GM20000 (cell line): ENCODE measurements at regions not wholly inside any gene's neighbourhood (a gene's known extent, or its start where the extent isn't known, plus 50 kb on each side); places are given as distances from the start of the nearest gene placed in this dataset.

Source experiments
- DNase-seq: peaks from one replicate; pipeline ENCODE4 v3.0.0; 2012; ENCODE audit warnings: low spot score
- CTCF ChIP-seq: IDR thresholded peaks from 2 replicates; pipeline ENCODE4 v1.5.1; 2012; ENCODE audit warnings: mild to moderate bottlenecking, control low read depth; ENCODE audit errors: extremely low read depth, missing control alignments

DNA sequence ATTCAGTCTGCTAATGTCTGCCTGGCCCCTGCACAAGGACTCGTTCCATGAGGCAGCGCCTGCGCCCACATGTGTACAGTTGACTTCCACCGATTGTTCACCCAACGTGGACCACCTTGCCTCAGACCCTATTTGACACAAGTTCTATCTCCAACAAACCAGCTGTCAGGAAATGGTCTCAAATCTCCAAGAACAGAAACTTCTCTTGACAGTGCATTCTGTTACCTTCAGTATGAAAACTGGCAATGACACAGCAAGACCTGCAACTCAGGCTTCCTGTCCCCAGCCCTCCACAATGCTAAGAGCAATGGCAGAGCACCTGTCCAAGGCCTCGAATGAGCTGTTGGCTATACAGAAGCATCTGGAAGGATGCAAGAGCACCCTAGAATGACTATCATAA lies 102.3 kb upstream of the CLDN14 start:
- no peak for TF ChIP-seq CTCF
- DNase-seq: no peak

GRCh38 chr21:36583591-36583990 lies 103.7 kb upstream of the CLDN14 start:
- DNase-seq: no peak
- no peak for TF ChIP-seq CTCF

DNA sequence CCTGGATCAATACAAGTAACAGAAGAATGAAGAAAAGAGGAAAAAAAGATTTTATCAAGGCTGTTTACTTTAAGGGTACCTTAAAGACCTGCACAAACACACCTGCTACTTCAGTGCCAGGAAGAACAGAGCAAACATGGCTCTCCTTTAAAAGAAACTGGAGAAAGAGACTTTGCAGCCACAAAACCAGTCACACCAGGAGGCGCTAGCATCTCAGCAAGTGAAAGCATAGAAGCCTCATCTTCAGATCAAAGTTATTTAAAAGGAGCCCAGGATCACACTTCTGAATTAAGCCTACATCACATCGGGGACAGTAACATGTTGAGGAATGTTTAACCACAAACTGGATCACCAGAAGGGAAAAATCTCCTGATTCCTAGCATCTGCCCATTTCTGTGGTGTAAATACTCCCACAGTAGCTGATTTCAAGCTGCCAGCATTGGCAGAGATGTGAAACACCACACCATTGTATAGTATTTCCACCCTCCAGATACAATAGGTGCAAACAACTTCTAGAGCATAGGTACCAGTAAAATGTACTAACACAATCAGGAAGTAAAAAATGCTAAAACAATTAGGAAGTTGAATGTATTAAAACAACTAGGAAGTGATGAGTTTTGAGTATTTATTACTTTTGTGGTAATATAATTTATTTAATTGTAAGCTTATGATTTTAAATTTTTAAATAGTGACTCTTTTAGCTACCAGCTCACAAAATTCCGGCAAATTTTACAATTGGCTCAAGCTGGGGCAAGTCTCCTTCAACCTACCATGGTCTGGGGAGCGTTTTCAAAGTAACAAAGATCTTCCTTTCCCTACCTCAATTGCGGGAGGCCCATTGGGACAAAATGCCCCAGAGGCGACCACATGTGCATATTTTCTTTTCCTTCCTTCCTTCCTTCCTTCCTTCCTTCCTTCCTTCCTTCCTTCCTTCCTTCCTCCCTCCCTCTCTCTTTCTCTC lies 105.3 kb upstream of the CLDN14 start:
- DNase-seq: no peak
- TF ChIP-seq CTCF: no peak

GRCh38 chr21:36587388-36587787 lies 107.5 kb upstream of the CLDN14 start:
- no peak for DNase-seq
- no peak for TF ChIP-seq CTCF

GRCh38 chr21:36589352-36589971 lies 109.5 kb upstream of the SIM2 start:
- peak; percentile 75 for DNase-seq

GRCh38 chr21:36591326-36591970 lies 107.5 kb upstream of the SIM2 start:
- no peak for DNase-seq
- TF ChIP-seq CTCF: no peak

More at GRCh38 chr21:36589352-36589971, 109.5 kb upstream of the SIM2 start:
- TF ChIP-seq CTCF: peak; percentile 54

DNA sequence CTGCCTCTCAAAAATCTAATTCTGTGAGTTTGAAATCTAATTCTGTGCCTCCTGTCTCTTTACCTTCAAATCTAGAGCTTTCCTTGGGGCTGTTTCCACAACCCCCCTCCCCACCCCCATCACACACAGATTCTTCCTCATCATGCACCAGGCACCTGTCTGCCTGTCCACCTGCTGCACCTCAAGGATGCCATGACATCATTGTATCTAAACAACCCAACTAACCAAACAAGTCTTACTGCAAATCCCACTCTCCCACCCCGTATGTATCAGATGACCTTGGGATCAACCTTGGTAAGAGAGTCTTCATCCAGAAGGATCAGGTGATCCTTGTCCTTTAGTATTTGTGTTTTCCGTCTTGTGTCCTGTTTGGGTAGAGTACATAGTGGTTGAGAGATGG lies 102.7 kb upstream of the SIM2 start:
- no peak for TF ChIP-seq CTCF
- no peak for DNase-seq
